ENCODE measurements at regions not wholly inside any gene's neighbourhood (a gene's known extent, or its start where the extent isn't known, plus 50 kb on each side); places are given as distances from the start of the nearest gene placed in this dataset.
A peak's percentile ranks its signal among the peaks of the same experiment; 100 is the strongest.

GRCh38 chr21:28794371-28794851, 198.3 kb downstream of the LTN1 start:
- no peaks in the 10 kb centered on the region for H3K36me3 ChIP-seq (ENCODE audit: control insufficient read depth, insufficient read depth, low read length)
- H3K9ac ChIP-seq (ENCODE audit: extremely low read depth, low read length, poor library complexity, severe bottlenecking) = no peak overlapping the region
- no peaks in the 10 kb centered on the region for H3K36me3 Mint-ChIP-seq (ENCODE audit: low read depth)
- H3K27ac ChIP-seq (ENCODE audit: low read depth, low read length) = peak overlapping the region; percentile 69
- DNase-seq = no peak
- H3K9me3 Mint-ChIP-seq = no peaks in the 10 kb centered on the region
- H3K27me3 ChIP-seq (ENCODE audit: control insufficient read depth, insufficient read depth, low read length, poor library complexity, severe bottlenecking) = no peaks in the 10 kb centered on the region
- no peak overlapping the region for H3K27ac Mint-ChIP-seq
- no peak overlapping the region for H3K4me3 ChIP-seq (ENCODE audit: low read length)
- H3K4me3 Mint-ChIP-seq = no peak overlapping the region
- no peaks in the 10 kb centered on the region for H3K9me3 ChIP-seq (ENCODE audit: control insufficient read depth, low read length)
- no peak for TF ChIP-seq CTCF (conservative IDR thresholded peaks at IDR 0.05)
- no peaks in the 10 kb centered on the region for H3K27me3 Mint-ChIP-seq (ENCODE audit: insufficient read depth)
- no peaks in the 10 kb centered on the region for H3K4me1 ChIP-seq (ENCODE audit: control insufficient read depth, insufficient read depth, low read length)
- peaks cover 17% of the 10 kb centered on the region for H3K4me1 Mint-ChIP-seq
- WGBS, 2 experiments (ENCODE audit: insufficient coverage in 1 of 2, insufficient read length in 1 of 2) = 67 to 93% methylated on average over 2 of the region's 2 CpGs

GRCh38 chr21:28793043-28793442, 199.6 kb downstream of the LTN1 start:
- H3K4me1 ChIP-seq (ENCODE audit: control insufficient read depth, insufficient read depth, low read length) = no peaks in the 10 kb centered on the region
- no peak overlapping the region for H3K4me3 ChIP-seq (ENCODE audit: low read length)
- no peaks in the 10 kb centered on the region for H3K36me3 Mint-ChIP-seq (ENCODE audit: low read depth)
- H3K27ac Mint-ChIP-seq = no peak overlapping the region
- no peaks in the 10 kb centered on the region for H3K9me3 Mint-ChIP-seq
- no peak overlapping the region for H3K27ac ChIP-seq (ENCODE audit: low read depth, low read length)
- 81 to 100% methylated on average over 1 to 2 of the region's 2 CpGs for WGBS, 2 experiments (ENCODE audit: insufficient coverage in 1 of 2, insufficient read length in 1 of 2)
- H3K36me3 ChIP-seq (ENCODE audit: control insufficient read depth, insufficient read depth, low read length) = no peaks in the 10 kb centered on the region
- H3K27me3 ChIP-seq (ENCODE audit: control insufficient read depth, insufficient read depth, low read length, poor library complexity, severe bottlenecking) = no peaks in the 10 kb centered on the region
- no peak overlapping the region for H3K4me3 Mint-ChIP-seq
- DNase-seq = no peak
- H3K9me3 ChIP-seq (ENCODE audit: control insufficient read depth, low read length) = no peaks in the 10 kb centered on the region
- peaks cover 17% of the 10 kb centered on the region for H3K4me1 Mint-ChIP-seq
- no peaks in the 10 kb centered on the region for H3K27me3 Mint-ChIP-seq (ENCODE audit: insufficient read depth)
- peak; percentile 73 for TF ChIP-seq CTCF (conservative IDR thresholded peaks at IDR 0.05)
- no peak overlapping the region for H3K9ac ChIP-seq (ENCODE audit: extremely low read depth, low read length, poor library complexity, severe bottlenecking)

- Histone ChIP-seq H3K4me1 (ENCODE audit: control insufficient read depth, insufficient read depth, low read length) (no peaks in the 10 kb centered on the region), H3K36me3 (ENCODE audit: control insufficient read depth, insufficient read depth, low read length) (no peaks in the 10 kb centered on the region), H3K9ac (ENCODE audit: extremely low read depth, low read length, poor library complexity, severe bottlenecking) (no peak overlapping the region), H3K27ac (ENCODE audit: low read depth, low read length) (no peak overlapping the region), H3K27me3 (ENCODE audit: control insufficient read depth, insufficient read depth, low read length, poor library complexity, severe bottlenecking) (no peaks in the 10 kb centered on the region), H3K9me3 (ENCODE audit: control insufficient read depth, low read length) (no peaks in the 10 kb centered on the region), H3K4me3 (ENCODE audit: low read length) (no peak overlapping the region)
- no peak for DNase-seq
- no peak overlapping the region for H3K4me3 Mint-ChIP-seq
- H3K27ac Mint-ChIP-seq = no peak overlapping the region
- H3K36me3 Mint-ChIP-seq (ENCODE audit: low read depth) = no peaks in the 10 kb centered on the region
- H3K27me3 Mint-ChIP-seq (ENCODE audit: insufficient read depth) = no peaks in the 10 kb centered on the region
- H3K9me3 Mint-ChIP-seq = no peaks in the 10 kb centered on the region
- WGBS, 2 experiments (ENCODE audit: insufficient coverage in 1 of 2, insufficient read length in 1 of 2) = 95 to 100% methylated on average over 2 to 4 of the region's 4 CpGs
- peaks cover 26% of the 10 kb centered on the region for H3K4me1 Mint-ChIP-seq
- no peak for TF ChIP-seq CTCF (conservative IDR thresholded peaks at IDR 0.05)
These were observed 200.9 kb downstream of the LTN1 start for GRCh38 chr21:28791595-28792282.

All from endodermal cell (in vitro differentiated cells).